Mammary epithelial cell (primary cell): ENCODE measurements at regions not wholly inside any gene's neighbourhood (a gene's known extent, or its start where the extent isn't known, plus 50 kb on each side); places are given as distances from the start of the nearest gene placed in this dataset.

Experiments used
- CTCF ChIP-seq, 2 donors: IDR thresholded peaks in 1 of 2; conservative IDR thresholded peaks in 1 of 2; 2 replicates each; pipeline ENCODE4 v1.5.1; 2011 to 2012; ENCODE audit warnings: inconsistent platforms in 2 of 2, low read length in 2 of 2, mild to moderate bottlenecking in 2 of 2, control low read depth in 1 of 2, low read depth in 1 of 2; ENCODE audit not compliant: insufficient read depth in 1 of 2; ENCODE audit errors: extremely low read depth in 1 of 2
- EZH2 ChIP-seq: IDR thresholded peaks from 2 replicates; pipeline ENCODE4 v1.6.1; 2012; ENCODE audit warnings: low read length, inconsistent platforms, borderline replicate concordance

- TF ChIP-seq CTCF (conservative IDR thresholded peaks at IDR 0.05 in 1 of 2, IDR thresholded peaks at IDR 0.05 in 1 of 2; ENCODE audit: extremely low read depth in 1 of 2, insufficient read depth in 1 of 2, low read depth in 1 of 2, low read length in 2 of 2) (no peak), EZH2 (no peak)
Measured at GRCh38 chr12:38392554-38393144, 76.1 kb downstream of the ALG10B start.
